Liver (tissue), 8 donors: ENCODE measurements at regions not wholly inside any gene's neighbourhood (a gene's known extent, or its start where the extent isn't known, plus 50 kb on each side); places are given as distances from the start of the nearest gene placed in this dataset.

ENCODE experiments used
- DNase-seq: peaks from one replicate; pipeline ENCODE4 v3.0.0-alpha.2; 2017; ENCODE audit warnings: low spot score
- H3K27ac ChIP-seq, 2 donors: one replicate each; pipeline ENCODE4 v1.7.0; 2013; ENCODE audit warnings: inconsistent platforms in 2 of 2, low read length in 2 of 2, control low read depth in 1 of 2, low read depth in 1 of 2, mild to moderate bottlenecking in 1 of 2
- H3K27me3 ChIP-seq, 4 donors: one replicate each; pipeline versions ENCODE4 v1.6.1 to v1.7.0; 2013; ENCODE audit warnings: low read length in 3 of 4, inconsistent platforms in 1 of 4, mild to moderate bottlenecking in 1 of 4, moderate library complexity in 1 of 4; ENCODE audit not compliant: control insufficient read depth in 4 of 4, insufficient read depth in 4 of 4
- H3K36me3 ChIP-seq, 4 donors: one replicate each; pipeline versions ENCODE4 v1.6.1 to v1.7.0; 2013; ENCODE audit warnings: low read length in 3 of 4, mild to moderate bottlenecking in 3 of 4, low read depth in 1 of 4, moderate library complexity in 1 of 4; ENCODE audit not compliant: control insufficient read depth in 4 of 4, insufficient read depth in 3 of 4
- H3K4me1 ChIP-seq, 4 donors: one replicate each; pipeline versions ENCODE4 v1.6.1 to v1.7.0; 2013; ENCODE audit warnings: low read length in 3 of 4, mild to moderate bottlenecking in 3 of 4, moderate library complexity in 1 of 4; ENCODE audit not compliant: control insufficient read depth in 4 of 4, insufficient read depth in 4 of 4
- H3K4me3 ChIP-seq, 3 donors: one replicate each; pipeline versions ENCODE4 v1.6.1 to v1.7.0; 2013; ENCODE audit warnings: low read length in 3 of 3, control low read depth in 1 of 3, low read depth in 1 of 3, mild to moderate bottlenecking in 1 of 3
- H3K9ac ChIP-seq, 2 donors: one replicate each; pipeline ENCODE4 v1.7.0; 2013; ENCODE audit warnings: low read length in 2 of 2, mild to moderate bottlenecking in 2 of 2, moderate library complexity in 2 of 2, control low read depth in 1 of 2, low read depth in 1 of 2
- H3K9me3 ChIP-seq, 4 donors: one replicate each; pipeline versions ENCODE4 v1.6.1 to v1.7.0; 2013; ENCODE audit warnings: low read length in 3 of 4; ENCODE audit not compliant: control insufficient read depth in 4 of 4
- EGR1 ChIP-seq, 2 donors: IDR thresholded peaks; 2 replicates each; pipeline ENCODE4 v1.6.1; 2016 to 2018; ENCODE audit warnings: antibody characterized with exemption in 2 of 2, low read depth in 2 of 2
- FOXA1 ChIP-seq: IDR thresholded peaks from 2 replicates; pipeline ENCODE4 v1.6.1; 2016; ENCODE audit warnings: antibody characterized with exemption
- GABPA ChIP-seq, 2 donors: IDR thresholded peaks in 1 of 2; conservative IDR thresholded peaks in 1 of 2; 2 replicates each; pipeline ENCODE4 v1.6.1; 2016; ENCODE audit warnings: antibody characterized with exemption in 2 of 2, mild to moderate bottlenecking in 1 of 2, moderate library complexity in 1 of 2
- HNF4A ChIP-seq, 2 donors: conservative IDR thresholded peaks; 2 replicates each; pipeline ENCODE4 v1.6.1; 2016; ENCODE audit warnings: antibody characterized with exemption in 2 of 2, mild to moderate bottlenecking in 2 of 2
- HNF4G ChIP-seq: IDR thresholded peaks from 2 replicates; pipeline ENCODE4 v1.6.1; 2016; ENCODE audit warnings: antibody characterized with exemption
- JUND ChIP-seq, 2 donors: IDR thresholded peaks; 2 replicates each; pipeline ENCODE4 v1.6.1; 2016; ENCODE audit warnings: antibody characterized with exemption in 2 of 2
- NR2F2 ChIP-seq: IDR thresholded peaks from 2 replicates; pipeline ENCODE4 v1.6.1; 2016; ENCODE audit warnings: antibody characterized with exemption
- RXRA ChIP-seq, 2 donors: IDR thresholded peaks; 2 replicates each; pipeline ENCODE4 v1.6.1; 2017 to 2018; ENCODE audit warnings: antibody characterized with exemption in 2 of 2, mild to moderate bottlenecking in 1 of 2
- SP1 ChIP-seq: IDR thresholded peaks from 2 replicates; pipeline ENCODE4 v1.6.1; 2018; ENCODE audit warnings: antibody characterized with exemption, mild to moderate bottlenecking
- TAF1 ChIP-seq: conservative IDR thresholded peaks from 2 replicates; pipeline ENCODE4 v1.6.1; 2016; ENCODE audit warnings: antibody characterized with exemption, mild to moderate bottlenecking
- WGBS: extraction: QIAGEN DNeasy Blood & Tissue Kit; methylation state at CpG from one replicate; pipeline ENCODE4 v1.1.7; 2013; 5-methylcytosine and 5-hydroxymethylcytosine counted together
- TF ChIP-seq, protein P1 (sequence below): IDR thresholded peaks from 2 replicates; pipeline ENCODE4 v1.6.1; 2016; ENCODE audit warnings: antibody characterized with exemption
- TF ChIP-seq, protein P2 (sequence below): IDR thresholded peaks from 2 replicates; pipeline ENCODE4 v1.6.1; 2016; ENCODE audit warnings: antibody characterized with exemption, mild to moderate bottlenecking
- TF ChIP-seq, protein P3 (sequence below): IDR thresholded peaks from 2 replicates; pipeline ENCODE4 v1.6.1; 2016; ENCODE audit warnings: antibody characterized with exemption
- TF ChIP-seq, protein P4 (sequence below): fragments of 150-350 bp; IDR thresholded peaks from 2 replicates; pipeline ENCODE4 v1.5.1; 2017; ENCODE audit warnings: improper control_type of control experiment, low read depth, low read length; ENCODE audit not compliant: missing input control
- donor health status: healthy.
- donor health status: healthy.
- donor health status: healthy.
- donor health status: healthy.
- donor health status: healthy.

DNA sequence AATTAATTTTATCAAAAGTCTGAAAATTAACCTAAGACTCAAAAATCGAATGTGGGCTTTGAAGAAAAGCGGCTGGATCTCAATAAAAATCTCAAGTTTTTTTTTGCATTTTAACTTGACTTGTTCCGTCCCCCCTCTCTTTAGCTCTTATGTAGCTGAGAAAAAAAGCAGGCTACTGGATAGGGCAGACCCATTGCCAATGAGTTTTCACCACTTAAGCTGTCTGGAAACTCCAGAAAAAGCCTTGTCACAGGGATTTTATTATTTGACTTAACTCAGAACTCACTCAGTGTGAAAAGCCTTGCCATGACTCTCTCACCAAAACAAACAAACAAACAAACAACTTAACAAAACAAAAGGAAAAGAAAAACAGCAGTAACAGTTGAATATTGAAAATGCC, 247.4 kb downstream of the CDH9 start (continued):
- TF ChIP-seq GABPA (IDR thresholded peaks at IDR 0.05 in 1 of 2, conservative IDR thresholded peaks at IDR 0.05 in 1 of 2) = no peak

DNA sequence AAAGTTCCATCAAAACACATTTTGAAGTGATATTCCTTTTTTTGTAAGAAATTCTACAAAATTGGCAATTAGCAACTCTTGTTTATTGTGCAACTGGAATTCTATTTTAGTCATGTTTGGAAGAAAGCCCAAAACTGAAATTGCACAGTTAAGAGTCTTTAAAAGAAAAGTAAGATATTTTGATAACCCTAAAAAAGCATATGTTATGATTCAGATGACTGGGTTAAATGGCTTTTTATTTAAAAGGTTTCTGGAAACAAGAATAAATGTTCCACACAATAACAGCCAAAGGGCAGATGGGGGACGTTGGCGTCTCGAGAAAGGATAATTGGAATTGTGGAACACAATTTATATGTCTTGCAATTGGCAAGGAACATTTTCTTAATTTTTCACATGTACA, 275.2 kb downstream of the CDH9 start:
- DNase-seq = no peak
- no peaks in the 10 kb centered on the region for H3K27me3 ChIP-seq
- no peaks in the 10 kb centered on the region for H3K4me1 ChIP-seq
- no peak overlapping the region for H3K9ac ChIP-seq
- TF ChIP-seq SP1 (no peak), GABPA (IDR thresholded peaks at IDR 0.05 in 1 of 2, conservative IDR thresholded peaks at IDR 0.05 in 1 of 2) (no peak), FOXA1 (no peak), TAF1 (no peak), HNF4G (no peak), NR2F2 (no peak)
- TF ChIP-seq, protein P1, sequence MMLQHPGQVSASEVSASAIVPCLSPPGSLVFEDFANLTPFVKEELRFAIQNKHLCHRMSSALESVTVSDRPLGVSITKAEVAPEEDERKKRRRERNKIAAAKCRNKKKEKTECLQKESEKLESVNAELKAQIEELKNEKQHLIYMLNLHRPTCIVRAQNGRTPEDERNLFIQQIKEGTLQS = no peak
- TF ChIP-seq, protein P2, sequence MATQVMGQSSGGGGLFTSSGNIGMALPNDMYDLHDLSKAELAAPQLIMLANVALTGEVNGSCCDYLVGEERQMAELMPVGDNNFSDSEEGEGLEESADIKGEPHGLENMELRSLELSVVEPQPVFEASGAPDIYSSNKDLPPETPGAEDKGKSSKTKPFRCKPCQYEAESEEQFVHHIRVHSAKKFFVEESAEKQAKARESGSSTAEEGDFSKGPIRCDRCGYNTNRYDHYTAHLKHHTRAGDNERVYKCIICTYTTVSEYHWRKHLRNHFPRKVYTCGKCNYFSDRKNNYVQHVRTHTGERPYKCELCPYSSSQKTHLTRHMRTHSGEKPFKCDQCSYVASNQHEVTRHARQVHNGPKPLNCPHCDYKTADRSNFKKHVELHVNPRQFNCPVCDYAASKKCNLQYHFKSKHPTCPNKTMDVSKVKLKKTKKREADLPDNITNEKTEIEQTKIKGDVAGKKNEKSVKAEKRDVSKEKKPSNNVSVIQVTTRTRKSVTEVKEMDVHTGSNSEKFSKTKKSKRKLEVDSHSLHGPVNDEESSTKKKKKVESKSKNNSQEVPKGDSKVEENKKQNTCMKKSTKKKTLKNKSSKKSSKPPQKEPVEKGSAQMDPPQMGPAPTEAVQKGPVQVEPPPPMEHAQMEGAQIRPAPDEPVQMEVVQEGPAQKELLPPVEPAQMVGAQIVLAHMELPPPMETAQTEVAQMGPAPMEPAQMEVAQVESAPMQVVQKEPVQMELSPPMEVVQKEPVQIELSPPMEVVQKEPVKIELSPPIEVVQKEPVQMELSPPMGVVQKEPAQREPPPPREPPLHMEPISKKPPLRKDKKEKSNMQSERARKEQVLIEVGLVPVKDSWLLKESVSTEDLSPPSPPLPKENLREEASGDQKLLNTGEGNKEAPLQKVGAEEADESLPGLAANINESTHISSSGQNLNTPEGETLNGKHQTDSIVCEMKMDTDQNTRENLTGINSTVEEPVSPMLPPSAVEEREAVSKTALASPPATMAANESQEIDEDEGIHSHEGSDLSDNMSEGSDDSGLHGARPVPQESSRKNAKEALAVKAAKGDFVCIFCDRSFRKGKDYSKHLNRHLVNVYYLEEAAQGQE = no peak
- TF ChIP-seq, protein P3, sequence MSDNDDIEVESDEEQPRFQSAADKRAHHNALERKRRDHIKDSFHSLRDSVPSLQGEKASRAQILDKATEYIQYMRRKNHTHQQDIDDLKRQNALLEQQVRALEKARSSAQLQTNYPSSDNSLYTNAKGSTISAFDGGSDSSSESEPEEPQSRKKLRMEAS = no peak
- H3K27ac ChIP-seq = no peak overlapping the region
- no peaks in the 10 kb centered on the region for H3K36me3 ChIP-seq
- WGBS = 71% methylated on average over 3 of the region's 3 CpGs
- no peaks in the 10 kb centered on the region for H3K9me3 ChIP-seq
- no peak overlapping the region for H3K4me3 ChIP-seq

DNA sequence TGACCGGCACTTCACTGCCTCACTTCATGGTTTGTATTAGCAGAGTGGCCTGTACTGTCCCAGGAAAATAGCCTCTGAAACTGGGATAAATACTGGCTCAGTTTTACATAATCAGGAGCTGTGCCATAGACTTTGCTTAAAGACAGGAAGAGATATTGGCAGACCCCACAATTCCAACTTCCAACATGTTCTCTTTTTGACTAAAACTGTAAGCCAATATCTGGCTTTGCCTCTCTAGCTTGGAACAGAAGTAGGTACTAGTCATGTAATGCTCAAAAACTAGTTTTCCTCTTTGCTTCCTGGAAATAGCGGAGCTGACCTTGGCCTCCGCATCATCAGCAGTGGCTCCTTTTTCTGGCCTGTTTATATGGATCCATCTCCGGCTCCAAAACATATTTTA, 276.9 kb downstream of the CDH9 start:
- H3K36me3 ChIP-seq = no peaks in the 10 kb centered on the region
- no peak overlapping the region for H3K9ac ChIP-seq
- no peaks in the 10 kb centered on the region for H3K4me1 ChIP-seq
- DNase-seq = no peak
- H3K27me3 ChIP-seq = no peaks in the 10 kb centered on the region
- TF ChIP-seq, protein P4, sequence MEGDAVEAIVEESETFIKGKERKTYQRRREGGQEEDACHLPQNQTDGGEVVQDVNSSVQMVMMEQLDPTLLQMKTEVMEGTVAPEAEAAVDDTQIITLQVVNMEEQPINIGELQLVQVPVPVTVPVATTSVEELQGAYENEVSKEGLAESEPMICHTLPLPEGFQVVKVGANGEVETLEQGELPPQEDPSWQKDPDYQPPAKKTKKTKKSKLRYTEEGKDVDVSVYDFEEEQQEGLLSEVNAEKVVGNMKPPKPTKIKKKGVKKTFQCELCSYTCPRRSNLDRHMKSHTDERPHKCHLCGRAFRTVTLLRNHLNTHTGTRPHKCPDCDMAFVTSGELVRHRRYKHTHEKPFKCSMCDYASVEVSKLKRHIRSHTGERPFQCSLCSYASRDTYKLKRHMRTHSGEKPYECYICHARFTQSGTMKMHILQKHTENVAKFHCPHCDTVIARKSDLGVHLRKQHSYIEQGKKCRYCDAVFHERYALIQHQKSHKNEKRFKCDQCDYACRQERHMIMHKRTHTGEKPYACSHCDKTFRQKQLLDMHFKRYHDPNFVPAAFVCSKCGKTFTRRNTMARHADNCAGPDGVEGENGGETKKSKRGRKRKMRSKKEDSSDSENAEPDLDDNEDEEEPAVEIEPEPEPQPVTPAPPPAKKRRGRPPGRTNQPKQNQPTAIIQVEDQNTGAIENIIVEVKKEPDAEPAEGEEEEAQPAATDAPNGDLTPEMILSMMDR = no peak
- TF ChIP-seq JUND (IDR thresholded peaks at IDR 0.05) (no peak), GABPA (IDR thresholded peaks at IDR 0.05 in 1 of 2, conservative IDR thresholded peaks at IDR 0.05 in 1 of 2) (no peak), RXRA (IDR thresholded peaks at IDR 0.05) (no peak), SP1 (no peak), EGR1 (IDR thresholded peaks at IDR 0.05; ENCODE audit: low read depth in 2 of 2) (no peak), HNF4A (conservative IDR thresholded peaks at IDR 0.05) (no peak)
- TF ChIP-seq, protein P3 = no peak
- WGBS = 94% methylated on average over 4 of the region's 4 CpGs
- no peak overlapping the region for H3K4me3 ChIP-seq
- no peaks in the 10 kb centered on the region for H3K9me3 ChIP-seq
- H3K27ac ChIP-seq = no peak overlapping the region
